ENCODE measurements at regions not wholly inside any gene's neighbourhood (a gene's known extent, or its start where the extent isn't known, plus 50 kb on each side); places are given as distances from the start of the nearest gene placed in this dataset.
A peak's percentile ranks its signal among the peaks of the same experiment; 100 is the strongest.
"Not testable (repeated sequence)": the region's sequence is repeated elsewhere in the genome, so short reads cannot be mapped to it uniquely, and the experiment has no call there.

DNA sequence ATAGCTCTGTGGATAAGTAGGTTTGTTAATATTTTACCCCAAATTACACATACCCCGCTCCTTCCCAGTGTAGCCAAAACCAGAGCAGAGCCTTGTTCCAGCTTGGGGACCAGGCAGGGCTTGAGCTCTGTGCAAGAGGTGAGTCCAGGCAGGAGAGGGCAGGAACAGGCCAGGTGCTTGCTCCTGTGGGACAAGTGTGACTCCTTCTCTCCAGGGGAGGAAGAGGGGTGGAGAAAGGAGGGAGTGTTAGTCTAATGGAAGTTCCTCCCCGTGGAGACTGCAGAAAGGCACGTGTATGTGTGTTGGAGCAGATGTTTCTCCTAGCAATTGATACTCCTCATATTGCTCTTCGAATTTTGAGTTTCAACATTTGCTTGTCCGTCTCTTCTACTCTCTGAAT, 201.0 kb downstream of the FGF9 start:
- DNase-seq (ENCODE audit: insufficient read length, low spot score) = no peak
- no peak for FAIRE-seq

DNA sequence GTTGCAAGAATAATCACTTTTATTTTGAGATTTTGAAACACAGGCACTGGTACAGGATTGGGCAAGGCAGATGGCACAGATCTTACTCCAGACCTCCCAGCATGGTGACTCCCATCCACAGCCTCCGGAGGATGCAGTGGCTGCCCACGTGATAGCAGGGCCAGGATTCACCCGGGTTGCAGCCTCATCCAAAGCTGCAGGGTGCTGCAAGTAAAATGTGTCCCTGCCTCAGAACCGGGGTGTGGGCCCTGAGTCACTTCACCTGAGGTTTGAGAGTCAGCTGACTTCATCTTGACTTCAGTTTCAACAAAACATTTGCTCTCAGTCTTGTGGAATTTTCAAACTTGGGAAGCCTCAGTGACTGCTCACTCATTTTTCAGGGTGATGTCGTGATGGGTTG, 201.9 kb downstream of the FGF9 start:
- DNase-seq (ENCODE audit: insufficient read length, low spot score) (no peak), FAIRE-seq (no peak)

DNA sequence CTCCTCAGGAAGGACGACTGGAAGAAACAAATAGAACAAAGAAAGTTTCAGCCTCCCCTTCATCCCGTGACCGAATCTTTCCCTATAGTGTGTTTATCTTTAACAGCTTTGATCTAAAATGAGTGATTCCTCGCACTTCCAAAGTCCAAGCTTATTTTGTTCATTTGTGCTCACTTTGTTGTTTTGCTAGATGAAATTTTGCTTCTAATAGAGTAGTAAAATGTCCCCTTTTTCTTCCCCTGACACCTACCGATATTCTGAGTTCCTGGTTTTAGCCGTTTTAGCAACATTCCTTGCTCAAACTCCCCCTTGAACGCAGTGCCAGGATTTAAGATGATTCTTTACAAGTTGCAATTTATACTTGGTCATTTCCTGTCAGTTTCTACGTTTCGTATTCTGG, 204.2 kb downstream of the FGF9 start:
- FAIRE-seq = no peak
- DNase-seq (ENCODE audit: insufficient read length, low spot score) = no peak

DNA sequence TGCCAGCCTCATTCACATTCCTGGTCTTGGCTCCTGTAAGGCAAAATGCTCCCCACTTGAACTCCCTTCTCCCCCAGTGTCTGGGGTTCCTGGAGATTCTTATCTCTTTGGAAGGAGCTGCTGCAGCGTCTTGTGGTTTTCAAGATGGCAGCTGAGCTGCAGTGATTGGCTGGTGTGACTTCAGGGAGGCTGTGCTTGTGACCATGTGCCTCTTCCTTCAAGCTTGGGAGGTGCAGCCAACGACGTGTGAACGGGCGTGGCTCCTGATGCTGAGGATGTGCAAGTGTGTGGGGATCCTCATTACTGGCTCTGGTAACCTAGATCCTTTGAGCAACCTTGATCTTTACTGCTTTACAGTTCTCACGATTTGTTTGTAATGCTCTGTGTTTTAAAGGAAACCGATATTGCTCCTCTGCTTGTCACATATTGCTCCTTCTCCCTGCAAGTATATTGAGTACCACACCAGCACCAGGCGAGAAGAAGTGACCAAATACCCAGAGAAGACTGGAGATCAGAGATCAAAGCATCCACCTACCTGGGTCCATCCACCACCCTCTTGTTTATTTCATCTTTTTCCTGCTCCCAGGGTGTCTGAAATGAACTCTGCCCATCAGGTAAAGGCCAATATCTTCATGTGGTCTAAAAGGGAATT, 208.5 kb downstream of the FGF9 start:
- DNase-seq (ENCODE audit: insufficient read length, low spot score) = no peak
- FAIRE-seq = no peak

DNA sequence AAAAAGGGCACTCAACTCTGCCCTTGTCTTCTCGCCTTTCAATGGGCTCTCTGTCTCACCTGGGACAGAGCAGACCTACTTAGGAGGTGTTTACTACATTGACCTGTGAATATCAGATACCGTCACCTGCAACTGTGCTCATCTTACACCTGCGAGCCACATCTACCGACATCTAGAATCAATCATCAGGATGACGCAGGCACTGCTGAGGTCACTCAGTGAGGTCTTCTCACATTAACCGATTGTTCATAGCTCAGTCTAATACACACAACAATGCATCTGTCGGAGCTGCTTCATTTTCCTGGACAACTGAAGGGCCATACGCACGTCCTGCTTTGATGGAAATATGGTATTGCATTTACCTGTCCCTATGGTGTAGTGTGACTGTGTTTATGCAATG, 211.9 kb downstream of the FGF9 start:
- FAIRE-seq (no peak), DNase-seq (ENCODE audit: insufficient read length, low spot score) (no peak)

DNA sequence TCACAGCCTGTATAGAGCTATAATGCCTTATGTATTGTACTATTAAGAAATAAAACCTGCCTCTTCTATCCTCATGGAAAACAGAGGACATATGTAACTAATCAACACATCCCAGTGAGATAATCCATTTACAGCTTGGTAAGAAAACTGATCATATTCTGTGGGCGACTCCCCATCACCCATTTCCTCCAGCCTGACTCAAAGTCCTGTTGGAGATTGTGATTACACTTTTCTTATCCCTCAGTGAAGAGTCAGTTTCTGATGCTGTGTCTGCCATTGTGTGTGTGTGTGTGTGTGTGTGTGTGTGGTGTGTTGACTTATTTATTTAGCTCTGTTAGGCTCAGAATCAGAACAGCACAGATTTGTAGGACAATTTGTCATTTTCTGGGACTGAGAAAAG, 212.8 kb downstream of the FGF9 start:
- FAIRE-seq = no peak
- no peak for DNase-seq (ENCODE audit: insufficient read length, low spot score)

DNA sequence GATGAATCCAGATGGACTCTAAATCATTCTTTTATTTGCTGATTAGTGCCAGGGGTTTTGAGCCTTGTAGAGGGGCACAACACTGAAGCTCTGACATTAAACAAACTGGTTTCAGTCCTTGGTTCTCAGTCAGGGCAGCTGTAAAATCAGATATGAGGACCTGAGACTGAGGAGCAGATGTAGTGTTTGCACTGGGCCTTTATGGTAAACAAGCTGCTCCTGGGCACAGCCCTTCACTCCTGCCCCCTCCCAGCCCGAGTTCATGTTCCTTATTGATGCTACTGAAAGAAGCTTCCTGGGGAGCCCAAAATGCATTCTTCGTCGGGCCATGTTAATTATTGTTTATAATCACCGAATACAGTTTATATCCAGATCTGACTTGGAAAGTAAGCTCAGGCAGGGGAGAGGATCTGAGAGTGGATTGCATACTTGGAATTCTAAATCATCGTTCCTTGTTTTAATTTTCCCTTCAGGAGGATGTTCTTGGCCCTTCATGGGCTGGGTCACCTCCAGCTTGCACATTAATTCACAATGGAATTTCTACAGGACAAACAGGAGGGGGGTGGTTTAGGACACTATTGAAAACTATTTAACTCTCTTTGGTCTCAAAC, 213.5 kb downstream of the FGF9 start:
- FAIRE-seq = no peak

DNA sequence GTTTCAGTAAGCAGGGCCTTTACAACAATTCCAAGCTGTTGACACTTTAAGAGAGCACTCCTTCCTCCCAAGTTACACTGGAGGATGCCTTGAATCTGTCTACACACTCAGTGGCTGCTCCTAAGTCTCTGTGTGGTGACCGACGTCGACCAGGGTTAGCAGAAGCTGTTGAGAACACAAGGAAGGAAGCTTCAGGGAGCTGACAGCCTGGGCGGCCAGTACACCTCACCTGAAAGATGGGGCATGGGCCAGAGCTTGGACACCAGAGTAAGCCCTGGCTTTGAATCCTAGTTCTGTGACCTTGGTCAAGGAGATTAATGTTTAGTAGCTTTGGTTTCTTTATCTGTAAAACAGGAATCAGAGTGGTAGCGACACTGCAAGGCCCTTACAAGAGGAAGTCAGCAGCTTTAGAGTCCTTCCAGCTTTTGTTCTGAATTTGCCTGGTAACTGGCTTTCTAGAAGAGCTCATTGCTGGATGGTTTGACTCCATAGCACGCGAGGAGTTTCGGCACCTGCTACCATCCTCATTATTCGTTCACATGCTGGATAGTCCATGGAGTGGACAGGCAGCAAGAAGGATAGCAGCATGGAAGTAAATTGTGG, 214.2 kb downstream of the FGF9 start:
- DNase-seq (ENCODE audit: insufficient read length, low spot score) = no peak

More for the DNA sequence above, 213.5 kb downstream of the FGF9 start:
- DNase-seq (ENCODE audit: insufficient read length, low spot score) = no peak

DNA sequence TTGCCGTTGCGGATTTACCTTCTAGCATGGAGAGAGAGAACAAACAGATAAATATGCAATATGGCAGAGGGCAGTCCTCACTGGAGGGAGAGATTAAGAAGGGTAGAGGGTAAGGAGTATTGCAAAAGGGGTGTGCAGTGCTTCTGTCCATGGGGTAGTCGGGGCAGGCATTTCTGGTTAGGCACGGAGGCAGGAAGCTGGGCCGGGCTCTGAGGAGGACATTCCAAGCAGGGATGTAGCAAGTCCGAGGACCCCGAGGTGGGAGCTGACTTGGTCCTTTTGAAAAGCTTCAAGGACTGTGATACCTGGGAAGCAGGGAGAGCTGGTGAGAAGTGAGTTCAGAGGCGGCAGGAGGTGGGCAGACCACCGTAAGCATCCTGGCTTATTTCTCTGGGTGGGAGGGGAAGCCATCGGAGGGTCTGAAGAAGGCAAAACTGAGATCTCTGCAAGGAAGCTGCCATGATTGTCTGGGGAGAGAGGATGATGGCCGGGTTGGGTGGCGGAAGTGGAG, 214.9 kb downstream of the FGF9 start:
- DNase-seq (ENCODE audit: insufficient read length, low spot score) = no peak
- no peak for FAIRE-seq

More for the DNA sequence above, 214.2 kb downstream of the FGF9 start:
- FAIRE-seq = peak; percentile 4

DNA sequence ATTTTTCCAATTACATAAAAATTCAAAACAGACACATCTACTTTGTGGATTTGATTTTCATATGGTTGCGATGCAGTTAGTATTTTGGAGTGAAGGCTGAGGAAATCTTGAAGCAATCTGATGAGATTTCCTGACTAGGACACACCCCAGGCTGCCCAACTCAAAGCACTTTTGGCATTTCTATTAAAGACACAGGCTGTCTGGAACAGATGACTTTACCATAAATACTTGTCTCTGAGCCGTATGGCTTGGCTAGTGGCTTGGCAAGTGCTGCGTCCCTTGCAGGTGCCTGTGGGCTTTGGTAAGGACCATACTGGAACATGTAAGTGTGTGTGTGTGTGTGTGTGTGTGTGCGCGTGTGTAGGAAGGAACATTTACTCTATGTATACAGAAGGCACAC, 218.8 kb downstream of the FGF9 start:
- DNase-seq (ENCODE audit: insufficient read length, low spot score) (no peak), FAIRE-seq (no peak)

DNA sequence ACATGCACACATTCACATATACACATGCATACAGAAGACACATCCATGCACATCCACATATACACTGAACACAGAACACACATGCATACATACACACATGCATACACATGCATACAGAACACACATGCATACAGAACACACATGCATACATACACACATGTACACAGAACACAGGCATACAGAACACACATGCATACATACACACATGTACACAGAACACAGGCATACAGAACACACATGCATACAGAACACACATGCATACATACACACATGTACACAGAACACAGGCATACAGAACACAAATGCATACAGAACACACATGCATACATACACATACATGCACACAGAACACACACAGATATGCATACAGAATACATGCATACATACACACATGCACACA, 219.3 kb downstream of the FGF9 start:
- DNase-seq (ENCODE audit: insufficient read length, low spot score); FAIRE-seq: not testable (repeated sequence)

DNA sequence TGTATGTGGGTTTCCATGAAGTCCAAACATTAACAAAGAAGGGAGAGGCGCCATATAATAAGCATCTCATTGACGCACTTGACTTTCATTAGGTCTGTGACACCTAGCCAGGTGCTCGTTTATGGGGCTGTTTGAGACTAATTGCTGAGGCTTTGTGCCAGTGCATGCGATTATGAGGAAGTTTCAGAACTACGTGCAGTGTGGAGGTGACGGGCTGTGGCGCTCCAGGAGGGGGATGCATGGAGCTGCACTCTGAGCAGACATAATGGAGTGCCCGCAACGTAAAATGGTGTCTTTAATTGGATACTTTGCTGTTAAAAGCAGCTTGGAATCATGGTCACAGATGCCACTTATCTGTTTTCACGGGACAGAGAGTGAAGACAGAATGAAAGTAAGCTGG, 223.2 kb downstream of the FGF9 start:
- DNase-seq (ENCODE audit: insufficient read length, low spot score) (no peak), FAIRE-seq (no peak)

DNA sequence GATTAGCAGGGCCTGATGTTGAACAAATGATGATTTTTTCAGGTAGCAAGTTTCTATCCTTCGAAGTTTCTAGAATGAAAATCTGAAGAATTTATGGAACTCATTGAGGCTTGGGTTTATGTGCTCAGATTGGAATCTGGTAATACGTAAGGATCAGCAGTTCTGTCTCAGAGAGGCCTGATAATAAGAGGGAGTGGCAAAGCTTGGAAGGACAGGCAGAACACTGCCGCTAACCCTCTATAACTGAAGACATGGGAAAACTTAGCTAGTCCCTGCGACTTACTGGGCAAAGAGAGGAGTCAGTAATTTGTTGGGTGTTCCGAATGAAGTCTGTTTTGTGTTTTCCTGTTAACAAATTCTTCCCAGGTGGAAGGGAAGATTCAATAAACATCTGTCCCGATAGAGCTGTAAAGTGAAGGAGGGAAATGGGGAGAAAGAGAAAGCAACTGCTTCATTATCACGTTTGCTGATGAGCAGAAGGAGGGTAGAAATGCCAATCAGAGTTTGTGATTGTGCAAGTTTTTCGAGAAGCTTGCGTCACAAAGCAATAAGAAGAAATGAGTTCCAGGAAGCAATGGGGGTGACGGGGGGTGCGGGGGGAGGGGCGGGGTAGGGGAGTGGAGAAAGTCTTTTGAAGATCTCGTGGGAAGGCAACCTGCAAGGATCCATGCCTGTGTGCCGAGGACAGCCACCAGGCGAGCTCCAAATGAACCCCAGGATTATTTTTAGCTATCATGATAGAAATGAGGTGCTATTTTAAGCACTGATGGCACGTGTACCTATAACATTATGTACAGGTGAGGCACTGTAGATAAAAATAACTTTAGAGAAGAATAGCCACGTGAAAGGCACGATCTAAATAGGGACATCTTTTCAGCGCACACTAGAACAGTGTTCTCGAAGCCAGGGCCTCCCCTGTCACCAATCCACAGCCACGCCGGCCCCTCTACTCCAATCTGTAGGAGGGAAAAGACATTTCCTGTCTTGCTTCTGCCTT, 224.1 kb downstream of the FGF9 start:
- FAIRE-seq (no peak), DNase-seq (ENCODE audit: insufficient read length, low spot score) (no peak)

DNA sequence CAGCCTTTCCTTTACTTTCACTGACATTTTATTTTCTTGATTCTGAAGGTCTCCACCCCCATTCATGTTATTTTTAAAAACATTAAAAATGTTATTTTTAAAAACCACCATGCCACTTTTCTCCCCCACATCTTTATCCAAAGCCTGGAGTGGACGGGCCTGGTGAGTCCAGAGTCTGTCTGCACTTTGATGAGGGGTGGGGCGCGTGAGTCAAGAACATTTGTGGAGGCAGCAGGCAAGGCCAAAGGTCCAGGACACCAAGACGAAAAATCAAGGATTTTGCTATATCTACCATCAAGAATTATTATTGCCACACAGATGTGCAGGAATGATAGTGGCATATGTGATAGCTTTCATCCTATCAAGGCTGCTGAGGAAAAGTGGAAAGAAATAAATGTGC, 224.9 kb downstream of the FGF9 start:
- no peak for FAIRE-seq

DNA sequence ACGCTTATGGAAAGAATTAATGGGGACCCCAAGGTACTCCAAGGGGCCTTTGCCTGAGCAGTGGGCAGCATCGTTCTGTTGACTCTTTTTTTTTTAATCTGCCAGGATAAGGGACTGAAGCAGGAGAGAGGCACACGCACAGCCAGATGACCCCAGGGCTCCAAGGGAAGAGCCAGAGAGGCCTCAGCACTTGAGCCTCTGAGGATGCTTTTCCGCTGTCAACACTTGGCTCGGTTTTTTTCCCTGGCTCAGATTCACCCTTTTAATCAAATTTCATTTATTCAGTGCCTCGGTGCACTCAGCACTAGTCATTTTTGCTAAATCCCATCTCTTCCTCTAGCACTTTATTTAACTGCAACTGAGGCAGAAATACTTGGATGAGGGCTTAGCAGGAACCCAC, 226.3 kb downstream of the FGF9 start:
- DNase-seq (ENCODE audit: insufficient read length, low spot score) (no peak), FAIRE-seq (no peak)

More for the DNA sequence above, 224.9 kb downstream of the FGF9 start:
- DNase-seq (ENCODE audit: insufficient read length, low spot score) = no peak

DNA sequence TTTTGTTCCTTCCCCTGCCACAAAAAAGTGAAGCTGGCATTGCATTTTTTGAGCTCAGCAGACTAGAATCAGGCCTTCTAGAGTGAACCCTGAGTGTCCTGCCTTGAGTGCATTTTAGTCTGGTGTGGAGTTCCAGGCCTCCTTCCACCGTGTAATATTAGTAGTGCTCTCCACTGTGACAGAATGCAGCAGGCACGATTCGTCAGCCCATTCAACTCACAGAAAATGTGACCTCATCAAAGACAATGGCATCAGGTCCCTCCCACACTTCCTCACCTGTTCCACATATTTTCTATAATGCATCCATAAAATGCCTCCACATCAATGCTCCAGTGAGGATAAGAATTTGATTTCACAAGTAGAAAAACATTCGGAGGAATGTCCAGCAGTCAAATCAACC, 227.6 kb downstream of the FGF9 start:
- FAIRE-seq = no peak
- DNase-seq (ENCODE audit: insufficient read length, low spot score) = no peak

DNA sequence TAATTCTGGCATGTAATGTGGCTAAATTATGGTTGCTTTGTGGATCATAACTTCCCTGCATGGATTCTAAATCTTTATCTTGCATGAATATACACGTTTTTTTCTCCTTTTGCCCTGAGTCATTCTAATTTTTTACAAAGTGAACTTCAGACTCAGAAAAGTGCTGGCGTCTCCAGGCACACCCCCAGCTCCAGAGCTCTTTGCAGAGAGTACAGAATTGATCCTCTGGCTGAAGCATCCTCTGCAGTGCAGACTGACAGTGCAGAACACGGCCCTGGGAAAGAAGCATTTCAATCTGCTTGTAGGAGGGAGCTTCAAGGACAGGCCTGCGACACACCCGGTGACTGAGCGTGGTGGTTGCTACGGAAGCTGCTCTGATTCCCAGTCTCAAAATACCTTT, 228.1 kb downstream of the FGF9 start:
- FAIRE-seq (no peak), DNase-seq (ENCODE audit: insufficient read length, low spot score) (no peak)

DNA sequence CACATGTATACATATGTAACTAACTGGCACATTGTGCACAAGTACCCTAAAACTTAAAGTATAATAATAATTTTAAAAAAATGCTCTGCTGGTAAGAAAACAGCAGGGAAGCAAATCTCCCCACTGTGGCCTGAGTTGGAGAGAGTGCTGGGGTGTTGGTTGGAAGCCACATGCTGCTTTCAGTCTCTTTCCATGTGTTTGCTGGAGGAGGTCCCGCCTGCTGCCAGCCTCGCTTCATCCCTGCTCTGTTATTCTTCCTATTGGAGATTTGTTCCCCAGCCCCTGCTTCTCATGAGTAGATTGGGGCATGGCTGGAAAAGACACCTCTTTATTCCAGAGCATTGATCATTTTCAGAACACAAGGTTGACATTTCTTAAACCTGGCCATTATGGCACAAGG, 230.5 kb downstream of the FGF9 start:
- FAIRE-seq = no peak
- DNase-seq (ENCODE audit: insufficient read length, low spot score) = no peak

DNA sequence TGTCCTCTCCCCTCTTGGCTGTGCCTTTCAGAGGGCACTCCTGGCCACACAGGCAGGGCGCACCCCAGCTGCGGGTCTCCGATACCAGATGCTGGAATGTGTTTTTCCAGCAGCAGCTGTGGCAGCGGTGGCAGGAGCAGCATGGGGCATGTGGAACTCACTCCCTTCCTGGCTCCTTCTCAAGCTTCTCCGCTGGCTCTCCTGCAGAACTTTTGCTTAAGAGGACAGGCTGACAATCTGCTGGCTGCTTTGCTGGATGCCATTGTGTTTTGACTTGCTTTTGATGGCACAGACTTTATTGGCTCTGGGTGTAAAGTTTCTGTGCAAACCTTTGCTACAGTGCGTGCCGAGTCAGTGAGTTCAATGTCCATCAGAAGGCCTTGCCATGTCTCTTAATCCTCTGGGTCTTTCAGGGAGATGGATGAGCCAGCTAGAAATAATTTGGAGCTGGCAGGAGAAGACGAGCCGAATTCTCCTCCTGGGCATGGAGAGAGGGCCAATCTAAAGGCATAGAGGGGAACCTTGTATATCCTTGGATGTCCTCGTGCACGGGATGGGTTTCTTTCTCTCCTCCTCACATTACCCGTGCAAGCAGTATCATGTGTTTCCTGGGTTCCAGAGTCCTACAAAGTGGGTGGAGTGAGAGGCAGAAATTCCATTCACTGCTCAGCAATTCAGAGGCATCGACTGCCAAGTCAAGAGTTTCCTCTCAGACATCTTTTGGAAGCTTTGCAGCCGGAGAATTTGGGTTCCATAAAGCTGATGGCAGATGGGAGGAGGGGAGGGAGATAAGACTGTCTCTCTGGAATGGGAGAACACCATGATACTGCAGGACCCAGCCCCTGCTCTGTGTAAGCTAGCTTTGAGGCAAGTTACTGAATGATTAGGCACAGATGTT, 231.2 kb downstream of the FGF9 start:
- no peak for FAIRE-seq

DNA sequence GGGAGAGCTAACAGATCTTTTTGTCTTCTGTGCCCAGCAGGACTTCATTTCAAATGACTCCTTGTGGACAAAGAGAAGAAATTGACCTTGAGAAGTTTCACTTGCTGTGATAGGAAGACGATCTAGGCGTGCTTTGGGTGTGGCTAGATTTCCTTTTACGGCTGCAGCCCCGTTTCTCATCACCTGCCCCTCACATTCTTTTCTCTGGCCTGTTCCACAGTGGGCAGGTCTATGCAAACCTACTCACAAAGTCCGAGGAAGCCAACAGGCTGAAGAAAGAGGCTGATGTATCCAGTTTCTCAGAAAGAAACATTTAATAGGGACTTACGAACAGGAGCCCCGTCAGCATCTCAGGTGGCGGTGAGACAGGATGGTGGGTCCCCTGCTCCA, 231.8 kb downstream of the FGF9 start:
- DNase-seq (ENCODE audit: insufficient read length, low spot score) (no peak), FAIRE-seq (no peak)

More for the DNA sequence above, 231.2 kb downstream of the FGF9 start:
- DNase-seq (ENCODE audit: insufficient read length, low spot score) = no peak

Measured in GM19239 (cell line).